H54 (cell line): ENCODE measurements at regions not wholly inside any gene's neighbourhood (a gene's known extent, or its start where the extent isn't known, plus 50 kb on each side); places are given as distances from the start of the nearest gene placed in this dataset.
A peak's percentile ranks its signal among the peaks of the same experiment; 100 is the strongest.

ENCODE experiments used
- DNase-seq: peaks from one replicate; pipeline ENCODE4 v3.0.0; 2011; ENCODE audit warnings: low spot score, mixed read lengths; ENCODE audit not compliant: insufficient read length
- FAIRE-seq: peaks from 3 replicates; lab custom pipeline; 2011; peaks lifted over from hg19 to GRCh38; lab: Jason Lieb, UNC
- POLR2A ChIP-seq: IDR thresholded peaks from 2 replicates; pipeline ENCODE4 v1.6.1; 2011; ENCODE audit warnings: low read depth, mild to moderate bottlenecking, low read length

- TF ChIP-seq POLR2A, result no peak
- DNase-seq (no peak), FAIRE-seq (no peak)
Observed at GRCh38 chr9:13432904-13433303, 153.4 kb upstream of the MPDZ start.

- FAIRE-seq, result no peak
Observed at GRCh38 chr9:13431692-13432091, 152.2 kb upstream of the MPDZ start.

GRCh38 chr9:13431222-13431536, 151.7 kb upstream of the MPDZ start:
- DNase-seq (no peak), FAIRE-seq (no peak)
- no peak for TF ChIP-seq POLR2A

More at GRCh38 chr9:13431692-13432091, 152.2 kb upstream of the MPDZ start:
- no peak for DNase-seq
- no peak for TF ChIP-seq POLR2A

- FAIRE-seq (no peak), DNase-seq (no peak)
- no peak for TF ChIP-seq POLR2A
Observed at GRCh38 chr9:13430368-13431221, 151.1 kb upstream of the MPDZ start.

- no peak for DNase-seq
- TF ChIP-seq POLR2A, result no peak
- no peak for FAIRE-seq
Observed at GRCh38 chr9:13429301-13430190, 150.1 kb upstream of the MPDZ start.

- DNase-seq (no peak), FAIRE-seq (no peak)
- no peak for TF ChIP-seq POLR2A
Observed at GRCh38 chr9:13428766-13429165, 149.3 kb upstream of the MPDZ start.

- no peak for DNase-seq
- peak; percentile 66 for FAIRE-seq
Observed at GRCh38 chr9:13427587-13427986, 148.1 kb upstream of the MPDZ start.

GRCh38 chr9:13426606-13427005, 147.1 kb upstream of the MPDZ start:
- TF ChIP-seq POLR2A, result no peak
- no peak for DNase-seq
- no peak for FAIRE-seq

More at GRCh38 chr9:13427587-13427986, 148.1 kb upstream of the MPDZ start:
- TF ChIP-seq POLR2A, result no peak

- no peak for DNase-seq
- TF ChIP-seq POLR2A, result no peak
- no peak for FAIRE-seq
Observed at GRCh38 chr9:13424872-13425271, 145.4 kb upstream of the MPDZ start.

- FAIRE-seq (no peak), DNase-seq (no peak)
- no peak for TF ChIP-seq POLR2A
Observed at GRCh38 chr9:13424204-13424603, 144.7 kb upstream of the MPDZ start.

- no peak for DNase-seq
- no peak for TF ChIP-seq POLR2A
- FAIRE-seq, result no peak
Observed at GRCh38 chr9:13414349-13414748, 134.9 kb upstream of the MPDZ start.

- no peak for DNase-seq
- no peak for TF ChIP-seq POLR2A
- FAIRE-seq, result no peak
Observed at GRCh38 chr9:13412331-13412730, 132.8 kb upstream of the MPDZ start.

- FAIRE-seq, result no peak
- DNase-seq, result no peak
Observed at GRCh38 chr9:13411791-13412190, 132.3 kb upstream of the MPDZ start.

GRCh38 chr9:13410566-13411031, 131.1 kb upstream of the MPDZ start:
- FAIRE-seq, result no peak
- no peak for DNase-seq
- TF ChIP-seq POLR2A, result no peak

More at GRCh38 chr9:13411791-13412190, 132.3 kb upstream of the MPDZ start:
- TF ChIP-seq POLR2A, result no peak
